ENCODE measurements at regions not wholly inside any gene's neighbourhood (a gene's known extent, or its start where the extent isn't known, plus 50 kb on each side); places are given as distances from the start of the nearest gene placed in this dataset.
"Not testable (repeated sequence)": the region's sequence is repeated elsewhere in the genome, so short reads cannot be mapped to it uniquely, and the experiment has no call there.

DNA sequence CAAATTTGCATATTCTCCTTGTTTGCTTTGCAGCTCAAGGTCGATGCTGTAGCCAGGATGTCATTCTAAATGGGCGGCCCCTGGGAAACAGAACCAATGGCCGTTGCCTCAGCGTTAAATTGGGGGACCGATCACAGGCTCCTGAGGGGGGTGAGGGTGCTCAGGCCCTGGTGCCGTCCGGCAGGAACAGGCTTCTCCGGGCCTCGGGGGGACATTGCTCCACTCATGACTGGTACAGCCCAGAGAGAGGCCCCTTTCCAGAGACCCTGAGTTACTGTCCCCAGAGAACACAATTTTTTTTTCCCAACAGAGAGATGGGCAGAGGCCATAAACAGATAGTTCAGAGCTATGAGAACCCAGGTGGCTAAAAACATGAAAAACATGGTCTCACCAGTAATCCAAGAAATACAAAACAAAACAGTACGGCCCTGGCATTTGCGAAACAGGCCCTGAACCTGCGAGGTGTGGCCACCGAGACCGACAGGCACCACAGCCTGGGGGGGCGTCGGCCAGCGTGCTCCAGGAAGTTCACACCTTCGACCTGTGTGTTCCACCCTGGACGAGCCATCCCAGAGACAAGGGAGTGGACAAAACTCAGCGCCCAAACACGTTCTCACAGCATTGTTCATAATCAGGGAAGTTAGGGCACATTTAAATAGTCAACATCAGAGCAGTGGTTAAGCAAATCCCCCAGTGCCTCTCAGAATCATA is 82.8 kb downstream of the METRNL start:
- no peaks in the 10 kb centered on the region for H3K36me3 ChIP-seq (ENCODE audit: insufficient read depth in 1 of 2, low read depth in 1 of 2)
- ATAC-seq (no peak), DNase-seq (no peak)
- TF ChIP-seq, protein P1, sequence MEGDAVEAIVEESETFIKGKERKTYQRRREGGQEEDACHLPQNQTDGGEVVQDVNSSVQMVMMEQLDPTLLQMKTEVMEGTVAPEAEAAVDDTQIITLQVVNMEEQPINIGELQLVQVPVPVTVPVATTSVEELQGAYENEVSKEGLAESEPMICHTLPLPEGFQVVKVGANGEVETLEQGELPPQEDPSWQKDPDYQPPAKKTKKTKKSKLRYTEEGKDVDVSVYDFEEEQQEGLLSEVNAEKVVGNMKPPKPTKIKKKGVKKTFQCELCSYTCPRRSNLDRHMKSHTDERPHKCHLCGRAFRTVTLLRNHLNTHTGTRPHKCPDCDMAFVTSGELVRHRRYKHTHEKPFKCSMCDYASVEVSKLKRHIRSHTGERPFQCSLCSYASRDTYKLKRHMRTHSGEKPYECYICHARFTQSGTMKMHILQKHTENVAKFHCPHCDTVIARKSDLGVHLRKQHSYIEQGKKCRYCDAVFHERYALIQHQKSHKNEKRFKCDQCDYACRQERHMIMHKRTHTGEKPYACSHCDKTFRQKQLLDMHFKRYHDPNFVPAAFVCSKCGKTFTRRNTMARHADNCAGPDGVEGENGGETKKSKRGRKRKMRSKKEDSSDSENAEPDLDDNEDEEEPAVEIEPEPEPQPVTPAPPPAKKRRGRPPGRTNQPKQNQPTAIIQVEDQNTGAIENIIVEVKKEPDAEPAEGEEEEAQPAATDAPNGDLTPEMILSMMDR (IDR thresholded peaks at IDR 0.05): no peak
- H3K4me3 ChIP-seq: no peak overlapping the region
- H3K4me1 ChIP-seq: no peaks in the 10 kb centered on the region
- H3K27ac ChIP-seq: no peak overlapping the region
- 62 to 71% (median 69%) methylated on average over 21 of the region's 21 CpGs for WGBS, 3 donors
- no peaks in the 10 kb centered on the region for H3K9me3 ChIP-seq
- intact Hi-C loops (cut with DNase I): no loop called here
- H3K27me3 ChIP-seq (ENCODE audit: insufficient read depth in 3 of 3, low read length in 2 of 3): peaks cover 0 to 22% (median 3%) of the 10 kb centered on the region in 3 donors

DNA sequence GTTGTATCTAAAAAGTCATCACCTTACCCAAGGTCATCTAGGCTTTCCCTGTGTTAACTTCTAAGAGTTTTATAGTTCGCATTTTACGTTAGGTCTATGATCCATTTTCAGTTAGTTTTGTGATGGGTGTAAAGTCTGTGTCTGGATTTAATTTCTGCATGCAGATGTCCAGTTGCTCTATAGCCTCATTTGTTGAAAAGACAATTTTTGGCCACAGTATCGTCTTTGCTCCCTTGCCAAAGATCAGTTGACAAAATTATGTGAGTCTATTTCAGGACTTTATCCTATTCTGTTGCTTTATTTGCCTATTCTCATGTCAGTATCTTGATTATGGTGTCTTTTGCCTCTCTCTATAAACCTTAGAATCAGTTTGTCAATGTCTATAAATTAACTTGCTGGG is 85.1 kb downstream of the METRNL start:
- no peaks in the 10 kb centered on the region for H3K4me1 ChIP-seq

DNA sequence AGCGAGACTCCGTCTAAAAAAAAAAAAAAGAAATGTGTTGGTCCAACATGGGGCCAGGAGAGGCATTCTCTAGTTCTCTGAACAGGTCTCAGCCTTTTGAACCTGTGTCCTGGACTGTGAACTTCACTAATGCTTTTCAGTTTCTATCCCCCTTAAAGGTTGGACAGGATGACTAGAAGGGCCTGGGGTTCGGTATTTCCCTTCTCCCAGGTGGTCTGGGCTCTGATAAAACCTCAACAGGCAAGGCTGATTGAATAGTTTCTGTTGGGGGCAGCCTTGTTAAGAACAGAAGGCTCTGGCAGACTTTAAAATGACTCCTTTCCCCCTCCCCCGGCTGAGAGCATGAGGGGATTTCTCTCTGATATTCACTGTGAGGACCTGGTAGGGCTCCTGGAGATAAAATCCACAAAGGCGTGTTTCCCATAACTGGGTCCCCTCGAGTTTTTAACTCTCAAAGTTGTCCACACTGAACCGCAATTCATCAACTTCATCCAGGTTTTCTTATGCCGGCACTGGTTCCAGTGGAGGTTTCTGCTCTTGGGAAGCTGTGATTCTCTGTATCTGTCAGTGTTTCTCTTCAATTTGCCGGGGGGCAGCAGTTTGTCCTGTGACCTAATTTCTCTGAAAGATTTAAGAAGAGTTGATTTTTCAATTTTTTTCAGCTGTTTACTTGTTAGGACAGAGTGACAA is 91.3 kb downstream of the METRNL start:
- no peaks in the 10 kb centered on the region for H3K4me1 ChIP-seq
- no peaks in the 10 kb centered on the region for H3K9me3 ChIP-seq
- no peaks in the 10 kb centered on the region for H3K36me3 ChIP-seq (ENCODE audit: insufficient read depth in 1 of 2, low read depth in 1 of 2)
- H3K27me3 ChIP-seq (ENCODE audit: insufficient read depth in 3 of 3, low read length in 2 of 3): peaks cover 0 to 12% (median 2%) of the 10 kb centered on the region in 3 donors
- DNase-seq (no peak), ATAC-seq (no peak)
- intact Hi-C loops (cut with DNase I): no loop called here
- no peak overlapping the region for H3K27ac ChIP-seq
- TF ChIP-seq, protein P1 (IDR thresholded peaks at IDR 0.05): no peak
- no peak overlapping the region for H3K4me3 ChIP-seq
- WGBS, 3 donors: 82 to 89% (median 84%) methylated on average over 9 of the region's 9 CpGs

More for the DNA sequence above, 85.1 kb downstream of the METRNL start:
- intact Hi-C loops (cut with DNase I): no loop called here
- Histone ChIP-seq H3K9me3 (no peaks in the 10 kb centered on the region), H3K36me3 (ENCODE audit: insufficient read depth in 1 of 2, low read depth in 1 of 2) (no peaks in the 10 kb centered on the region), H3K4me3 (no peak overlapping the region), H3K27me3 (ENCODE audit: insufficient read depth in 3 of 3, low read length in 2 of 3) (peaks cover 0 to 21% (median 3%) of the 10 kb centered on the region in 3 donors), H3K27ac (no peak overlapping the region)
- 44 to 64% (median 46%) methylated on average over 3 of the region's 3 CpGs for WGBS, 3 donors
- TF ChIP-seq, protein P1 (IDR thresholded peaks at IDR 0.05): no peak
- DNase-seq: no peak
- no peak for ATAC-seq

DNA sequence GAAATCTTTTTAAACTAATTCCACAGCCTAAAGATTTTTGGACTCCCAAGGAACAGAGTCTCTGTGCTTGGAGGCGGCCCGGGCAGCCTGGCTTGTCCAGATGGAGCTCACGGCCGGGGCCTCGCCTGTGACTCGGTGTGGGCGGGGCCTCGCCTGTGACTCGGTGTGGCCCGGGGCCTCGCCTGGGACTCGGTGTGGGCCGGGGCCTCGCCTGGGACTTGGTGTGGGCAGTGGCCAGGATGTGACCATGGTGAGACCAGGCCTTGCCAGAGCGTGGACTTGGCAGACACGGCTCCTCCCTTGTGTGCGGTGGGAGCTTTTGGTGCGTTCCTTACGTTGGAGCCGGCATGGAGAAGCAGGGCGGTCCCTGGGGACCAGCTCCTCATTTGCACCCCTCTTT is 92.3 kb downstream of the METRNL start:
- TF ChIP-seq, protein P1 (IDR thresholded peaks at IDR 0.05): no peak
- no peaks in the 10 kb centered on the region for H3K36me3 ChIP-seq (ENCODE audit: insufficient read depth in 1 of 2, low read depth in 1 of 2)
- no peaks in the 10 kb centered on the region for H3K9me3 ChIP-seq
- H3K27ac ChIP-seq: no peak overlapping the region
- no peak overlapping the region for H3K4me3 ChIP-seq
- DNase-seq: peak in 1 of 2 donors; percentile 59
- 46 to 66% (median 46%) methylated on average over 21 of the region's 21 CpGs for WGBS, 3 donors
- peaks cover 0 to 12% (median 4%) of the 10 kb centered on the region in 3 donors for H3K27me3 ChIP-seq (ENCODE audit: insufficient read depth in 3 of 3, low read length in 2 of 3)
- peak in 1 of 4 donors; percentile 24 for ATAC-seq
- no peaks in the 10 kb centered on the region for H3K4me1 ChIP-seq
- intact Hi-C loops (cut with DNase I): no loop called here

DNA sequence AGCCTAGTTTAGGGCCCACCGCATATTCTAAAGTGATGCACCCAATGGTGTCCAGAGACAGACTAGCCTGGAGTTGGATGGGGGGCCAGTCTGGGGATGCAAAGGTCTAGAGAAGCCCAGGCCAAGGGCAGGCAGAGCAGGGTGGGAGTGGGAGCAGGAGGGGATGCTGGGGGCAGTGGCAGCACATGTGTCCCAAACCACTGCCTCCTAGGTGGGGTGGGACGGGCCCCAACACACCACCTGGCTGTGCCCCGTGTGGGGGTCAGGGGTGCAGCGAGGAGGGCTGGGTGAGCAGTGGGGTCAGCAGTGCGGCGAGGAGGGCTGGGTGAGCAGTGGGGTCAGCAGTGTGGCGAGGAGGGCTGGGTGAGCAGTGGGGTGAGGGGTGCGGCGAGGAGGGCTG is 92.7 kb downstream of the METRNL start:
- H3K9me3 ChIP-seq; ATAC-seq; H3K27me3 ChIP-seq (ENCODE audit: insufficient read depth in 3 of 3, low read length in 2 of 3); H3K4me3 ChIP-seq; intact Hi-C loops (cut with DNase I); H3K36me3 ChIP-seq (ENCODE audit: insufficient read depth in 1 of 2, low read depth in 1 of 2); H3K27ac ChIP-seq; H3K4me1 ChIP-seq: not testable (repeated sequence)
- 94% methylated on average over 9 of the region's 9 CpGs for WGBS, 3 donors
- DNase-seq: peak in 1 of 2 donors; percentile 43

DNA sequence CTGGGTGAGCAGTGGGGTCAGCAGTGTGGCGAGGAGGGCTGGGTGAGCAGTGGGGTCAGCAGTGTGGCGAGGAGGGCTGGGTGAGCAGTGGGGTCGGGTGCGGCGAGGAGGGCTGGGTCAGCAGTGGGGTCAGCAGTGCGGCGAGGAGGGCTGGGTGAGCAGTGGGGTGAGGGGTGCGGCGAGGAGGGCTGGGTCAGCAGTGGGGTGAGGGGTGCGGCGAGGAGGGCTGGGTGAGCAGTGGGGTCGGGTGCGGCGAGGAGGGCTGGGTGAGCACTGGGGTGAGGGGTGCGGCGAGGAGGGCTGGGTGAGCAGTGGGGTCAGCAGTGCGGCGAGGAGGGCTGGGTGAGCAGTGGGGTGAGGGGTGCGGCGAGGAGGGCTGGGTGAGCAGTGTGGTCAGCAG is 93.2 kb downstream of the METRNL start:
- H3K4me1 ChIP-seq; H3K27me3 ChIP-seq (ENCODE audit: insufficient read depth in 3 of 3, low read length in 2 of 3); H3K9me3 ChIP-seq; H3K4me3 ChIP-seq; H3K36me3 ChIP-seq (ENCODE audit: insufficient read depth in 1 of 2, low read depth in 1 of 2); DNase-seq; ATAC-seq; intact Hi-C loops (cut with DNase I); H3K27ac ChIP-seq: not testable (repeated sequence)
- 89 to 91% (median 91%) methylated on average over 8 to 20 of the region's 20 CpGs for WGBS, 3 donors

DNA sequence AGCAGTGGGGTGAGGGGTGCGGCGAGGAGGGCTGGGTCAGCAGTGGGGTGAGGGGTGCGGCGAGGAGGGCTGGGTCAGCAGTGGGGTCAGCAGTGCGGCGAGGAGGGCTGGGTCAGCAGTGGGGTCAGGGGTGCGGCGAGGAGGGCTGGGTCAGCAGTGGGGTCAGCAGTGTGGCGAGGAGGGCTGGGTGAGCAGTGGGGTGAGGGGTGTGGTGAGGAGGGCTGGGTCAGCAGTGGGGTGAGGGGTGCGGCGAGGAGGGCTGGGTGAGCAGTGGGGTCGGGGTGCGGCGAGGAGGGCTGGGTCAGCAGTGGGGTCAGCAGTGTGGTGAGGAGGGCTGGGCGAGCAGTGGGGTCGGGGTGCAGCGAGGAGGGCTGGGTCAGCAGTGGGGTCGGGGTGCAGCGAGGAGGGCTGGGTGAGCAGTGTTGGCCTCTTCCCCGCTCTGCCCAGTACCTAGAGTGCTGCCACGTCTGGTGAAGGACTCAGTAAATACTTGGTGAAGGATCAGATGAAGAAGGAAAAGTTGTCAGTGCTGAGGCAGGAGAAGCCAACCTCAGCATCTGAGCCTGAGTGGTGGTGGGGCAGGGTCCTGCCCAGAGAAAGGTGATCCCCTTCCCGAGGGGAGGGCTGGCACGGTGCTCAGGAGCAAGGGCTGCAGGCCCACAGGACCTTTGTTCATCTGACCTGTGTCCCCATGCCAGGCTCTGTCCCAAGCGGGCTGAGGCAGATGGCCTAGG is 93.9 kb downstream of the METRNL start:
- DNase-seq: not testable (repeated sequence)

More for the DNA sequence above, 93.9 kb downstream of the METRNL start:
- H3K27me3 ChIP-seq (ENCODE audit: insufficient read depth in 3 of 3, low read length in 2 of 3); intact Hi-C loops (cut with DNase I); H3K9me3 ChIP-seq; H3K4me3 ChIP-seq; ATAC-seq; H3K4me1 ChIP-seq; H3K27ac ChIP-seq; H3K36me3 ChIP-seq (ENCODE audit: insufficient read depth in 1 of 2, low read depth in 1 of 2): not testable (repeated sequence)
- WGBS, 3 donors: 90 to 92% (median 91%) methylated on average over 23 to 24 of the region's 24 CpGs

Data from psoas muscle (tissue), 7 donors.